H1 (cell line): ENCODE measurements at regions not wholly inside any gene's neighbourhood (a gene's known extent, or its start where the extent isn't known, plus 50 kb on each side); places are given as distances from the start of the nearest gene placed in this dataset.

Experiments
- CTCF ChIA-PET: fragments of 300-600 bp; sonication (Branson Sonifier 250); formaldehyde crosslinking; loops from one replicate; lab custom pipeline; 2021; ENCODE audit not compliant: partially characterized antibody; lab: Charles Lee
- POLR2A ChIA-PET: fragments of 300-600 bp; sonication (Branson Sonifier 250); formaldehyde crosslinking; loops from one replicate; lab custom pipeline; 2021; ENCODE audit warnings: inconsistent platforms; ENCODE audit not compliant: partially characterized antibody; lab: Charles Lee
- DNase-seq, 2 experiments: peaks; one replicate each; pipeline versions ENCODE4 v3.0.0 to v3.0.0-alpha.2; 2010 to 2022; ENCODE audit warnings: low spot score in 2 of 2, low read depth in 1 of 2, mixed read lengths in 1 of 2
- FAIRE-seq: peaks from 2 replicates; lab custom pipeline; 2011; peaks lifted over from hg19 to GRCh38; lab: Jason Lieb, UNC
- H2AFZ ChIP-seq: 2 replicates; pipeline ENCODE4 v1.8.1; 2012; ENCODE audit warnings: low read length, inconsistent platforms
- H2AK5ac ChIP-seq: 2 replicates; pipeline ENCODE4 v1.6.1; 2013; ENCODE audit warnings: low read depth, low read length
- H2BK120ac ChIP-seq: replicated peaks from 2 replicates; pipeline ENCODE3; 2013; ENCODE audit warnings: low read depth, low read length, inconsistent platforms
- H2BK12ac ChIP-seq: 2 replicates; pipeline ENCODE4 v1.6.1; 2013; ENCODE audit warnings: low read depth, low read length
- H2BK15ac ChIP-seq: 2 replicates; pipeline ENCODE4 v1.6.1; 2013; ENCODE audit warnings: low read length
- H2BK20ac ChIP-seq: 2 replicates; pipeline ENCODE4 v1.6.1; 2013; ENCODE audit warnings: low read length
- H2BK5ac ChIP-seq: 2 replicates; pipeline ENCODE4 v1.6.1; 2013; ENCODE audit warnings: low read depth, low read length
- H3K14ac ChIP-seq: 2 replicates; pipeline ENCODE4 v1.6.1; 2013; ENCODE audit warnings: inconsistent platforms; ENCODE audit not compliant: insufficient read length
- H3K18ac ChIP-seq: 2 replicates; pipeline ENCODE4 v1.6.1; 2013; ENCODE audit warnings: low read length; ENCODE audit errors: extremely low read depth
- H3K23ac ChIP-seq: 2 replicates; pipeline ENCODE4 v1.6.1; 2013; ENCODE audit warnings: inconsistent platforms; ENCODE audit not compliant: insufficient read length
- H3K23me2 ChIP-seq: 2 replicates; pipeline ENCODE4 v1.6.1; 2013; ENCODE audit warnings: low read depth, low read length
- H3K27ac ChIP-seq: 2 replicates; pipeline ENCODE4 v1.6.1; 2011; ENCODE audit warnings: low read depth, low read length, inconsistent platforms
- H3K27me3 ChIP-seq, 4 experiments: replicated peaks in 1 of 4; 1 replicate in 1 of 4; 2 replicates in 3 of 4; pipeline versions ENCODE4 v1.6.1 to v1.8.1; 2011 to 2013; ENCODE audit warnings: low read length in 3 of 4, mild to moderate bottlenecking in 3 of 4, inconsistent platforms in 2 of 4, mixed read lengths in 2 of 4, moderate library complexity in 1 of 4; ENCODE audit not compliant: control insufficient read depth in 3 of 4, insufficient read depth in 3 of 4; ENCODE audit errors: extremely low read depth in 1 of 4
- H3K36me3 ChIP-seq, 4 experiments: 2 replicates each; pipeline versions ENCODE4 v1.6.1 to v1.8.1; 2011 to 2013; ENCODE audit warnings: mild to moderate bottlenecking in 4 of 4, low read length in 3 of 4, moderate library complexity in 2 of 4, control low read depth in 1 of 4, inconsistent platforms in 1 of 4; ENCODE audit not compliant: insufficient read depth in 4 of 4, control insufficient read depth in 2 of 4
- H3K4ac ChIP-seq: replicated peaks from 2 replicates; pipeline ENCODE3; 2013; ENCODE audit warnings: low read length, low read depth, mixed read lengths, inconsistent platforms; ENCODE audit not compliant: insufficient read length
- H3K4me1 ChIP-seq, 4 experiments: replicated peaks in 1 of 4; 1 replicate in 1 of 4; 2 replicates in 3 of 4; pipeline versions ENCODE4 v1.6.1 to v1.8.1; 2011 to 2013; ENCODE audit warnings: low read length in 3 of 4, inconsistent platforms in 2 of 4, mixed read lengths in 1 of 4; ENCODE audit not compliant: insufficient read depth in 4 of 4, control insufficient read depth in 3 of 4
- H3K4me2 ChIP-seq, 2 experiments: 2 replicates each; pipeline versions ENCODE4 v1.6.1 to v1.8.1; 2011 to 2013; ENCODE audit warnings: low read depth in 2 of 2, low read length in 2 of 2, control low read depth in 1 of 2, inconsistent platforms in 1 of 2, mild to moderate bottlenecking in 1 of 2; ENCODE audit not compliant: insufficient read depth in 1 of 2
- H3K4me3 ChIP-seq, 4 experiments: fragments of 200-600, 300-600 bp in 1 of 4; sonication (generic), shearing (Covaris generic), sonication (Bioruptor Twin) in 1 of 4; 2 replicates each; pipeline versions ENCODE4 v1.5.1 to v1.8.1; 2011 to 2016; ENCODE audit warnings: low read length in 4 of 4, low read depth in 3 of 4, control low read depth in 2 of 4, inconsistent platforms in 2 of 4, mild to moderate bottlenecking in 2 of 4, mixed read lengths in 1 of 4, moderate library complexity in 1 of 4; ENCODE audit not compliant: insufficient read depth in 2 of 4; ENCODE audit errors: extremely low read depth in 1 of 4
- H3K56ac ChIP-seq: replicated peaks from 2 replicates; pipeline ENCODE3; 2013; ENCODE audit warnings: low read depth, mild to moderate bottlenecking, mixed read lengths, low read length, inconsistent platforms; ENCODE audit not compliant: insufficient read length
- H3K79me1 ChIP-seq: 2 replicates; pipeline ENCODE4 v1.6.1; 2013; ENCODE audit warnings: low read depth, low read length, control low read depth
- H3K79me2 ChIP-seq, 2 experiments: 2 replicates each; pipeline versions ENCODE4 v1.6.1 to v1.8.1; 2012 to 2013; ENCODE audit warnings: low read length in 2 of 2, mild to moderate bottlenecking in 2 of 2, inconsistent platforms in 1 of 2; ENCODE audit not compliant: insufficient read depth in 2 of 2, control insufficient read depth in 1 of 2
- H3K9ac ChIP-seq, 4 experiments: replicated peaks in 1 of 4; 1 replicate in 1 of 4; 2 replicates in 3 of 4; pipeline versions ENCODE4 v1.6.1 to v1.8.1; 2011 to 2013; ENCODE audit warnings: low read depth in 3 of 4, low read length in 3 of 4, control low read depth in 2 of 4, mild to moderate bottlenecking in 2 of 4, moderate library complexity in 2 of 4, inconsistent platforms in 1 of 4; ENCODE audit errors: extremely low read depth in 1 of 4
- H3K9me3 ChIP-seq, 2 experiments: 2 replicates each; pipeline versions ENCODE4 v1.6.1 to v1.8.1; 2012 to 2013; ENCODE audit warnings: mild to moderate bottlenecking in 2 of 2, moderate library complexity in 2 of 2, control low read depth in 1 of 2, inconsistent platforms in 1 of 2, low read depth in 1 of 2, low read length in 1 of 2, mixed read lengths in 1 of 2; ENCODE audit not compliant: insufficient read depth in 2 of 2
- H4K20me1 ChIP-seq, 2 experiments: replicated peaks in 1 of 2; 2 replicates each; pipeline versions ENCODE3 to v1.8.1; 2011 to 2013; ENCODE audit warnings: inconsistent platforms in 2 of 2, low read length in 2 of 2, mild to moderate bottlenecking in 1 of 2; ENCODE audit not compliant: insufficient read depth in 2 of 2, control insufficient read depth in 1 of 2
- H4K5ac ChIP-seq: 2 replicates; pipeline ENCODE4 v1.6.1; 2013; ENCODE audit warnings: low read length, low read depth, mixed read lengths, inconsistent platforms; ENCODE audit not compliant: insufficient read length
- H4K8ac ChIP-seq: 2 replicates; pipeline ENCODE4 v1.8.0; 2013; ENCODE audit warnings: mild to moderate bottlenecking, moderate library complexity, low read length, inconsistent platforms; ENCODE audit not compliant: insufficient read depth; ENCODE audit errors: extremely low read depth
- H4K91ac ChIP-seq: replicated peaks from 2 replicates; pipeline ENCODE3; 2013; ENCODE audit warnings: low read length, mixed read lengths, inconsistent platforms; ENCODE audit not compliant: insufficient read length
- RXRA ChIP-seq: IDR thresholded peaks from 2 replicates; pipeline ENCODE4 v1.6.1; 2011; ENCODE audit warnings: low read depth, mild to moderate bottlenecking, low read length, moderate library complexity; ENCODE audit not compliant: insufficient read depth
- WGBS, 2 experiments: shearing (Covaris generic) in 1 of 2; methylation state at CpG; one replicate each; pipeline versions ENCODE4 v1.1.6 to v1.1.7; 2013 to 2015; ENCODE audit warnings: low lambda C conversion rate in 2 of 2, mixed read lengths in 2 of 2, inconsistent platforms in 1 of 2, low coverage in 1 of 2, missing lambda C conversion rate in 1 of 2; ENCODE audit not compliant: insufficient replicate concordance in 2 of 2, insufficient coverage in 1 of 2, insufficient read length in 1 of 2; ENCODE audit errors: extremely low coverage in 1 of 2, missing lambda C conversion rate in 1 of 2; 5-methylcytosine and 5-hydroxymethylcytosine counted together

DNA sequence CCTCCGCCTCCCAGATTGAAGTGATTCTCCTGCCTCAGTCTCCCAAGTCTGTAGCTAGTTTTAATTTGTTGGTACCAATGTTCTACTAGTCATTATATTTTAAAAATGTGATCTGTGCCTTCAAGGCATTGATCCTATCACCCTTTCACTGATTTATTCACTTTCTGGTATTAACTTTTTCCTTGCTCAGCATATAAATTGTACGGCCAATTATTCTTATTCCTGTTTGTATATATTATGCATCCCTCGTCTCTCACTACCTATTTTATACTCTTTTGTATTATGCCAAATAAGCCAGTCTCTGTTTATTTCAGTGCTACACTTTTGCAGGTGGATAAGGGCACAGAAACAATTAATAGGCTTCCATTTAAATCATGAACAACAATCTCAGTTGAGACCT lies 620.2 kb upstream of the BCHE start:
- Histone ChIP-seq H3K18ac (no peak overlapping the region), H3K4ac (no peak overlapping the region), H2BK5ac (no peak overlapping the region), H2BK20ac (no peak overlapping the region), H4K5ac (no peak overlapping the region), H3K9me3 (no peaks in the 10 kb centered on the region), H3K4me3 (no peak overlapping the region), H3K4me1 (no peaks in the 10 kb centered on the region), H3K4me2 (no peak overlapping the region), H3K36me3 (no peaks in the 10 kb centered on the region), H2BK15ac (no peak overlapping the region), H3K79me2 (no peaks in the 10 kb centered on the region), H4K8ac (no peak overlapping the region), H3K23me2 (no peaks in the 10 kb centered on the region), H3K27me3 (no peaks in the 10 kb centered on the region), H3K9ac (no peak overlapping the region), H2AFZ (no peak overlapping the region), H3K56ac (no peak overlapping the region), H3K14ac (no peak overlapping the region), H3K27ac (no peak overlapping the region), H2BK12ac (no peak overlapping the region), H3K79me1 (no peaks in the 10 kb centered on the region), H2AK5ac (no peak overlapping the region), H4K20me1 (no peaks in the 10 kb centered on the region), H4K91ac (no peak overlapping the region), H3K23ac (no peak overlapping the region), H2BK120ac (no peak overlapping the region)
- no peak for DNase-seq
- ChIA-PET POLR2A (no interaction called here), CTCF (interaction anchor here (0.8 kb wide), 1 partner anchor 37 kb away, joined by 3 read pairs; no protein-coding TSS in a partner anchor)
- no peak for TF ChIP-seq RXRA
- 94% methylated on average over 3 of the region's 3 CpGs; no CpG with 5 or more reads in 1 of the 2 experiments for WGBS, 2 experiments
- no peak for FAIRE-seq
